Skeletal muscle satellite cell (primary cell): ENCODE measurements at regions not wholly inside any gene's neighbourhood (a gene's known extent, or its start where the extent isn't known, plus 50 kb on each side); places are given as distances from the start of the nearest gene placed in this dataset.
"Not testable (repeated sequence)": the region's sequence is repeated elsewhere in the genome, so short reads cannot be mapped to it uniquely, and the experiment has no call there.

Source experiments
- H3K27me3 ChIP-seq: 2 replicates; pipeline ENCODE4 v1.7.0; 2013; ENCODE audit warnings: low read length; ENCODE audit not compliant: control insufficient read depth, insufficient read depth
- H3K36me3 ChIP-seq: 2 replicates; pipeline ENCODE4 v1.7.0; 2013; ENCODE audit warnings: mild to moderate bottlenecking, control low read depth, low read length; ENCODE audit not compliant: insufficient read depth
- H3K4me1 ChIP-seq: 2 replicates; pipeline ENCODE4 v1.7.0; 2013; ENCODE audit warnings: low read length; ENCODE audit not compliant: control insufficient read depth, insufficient read depth
- H3K4me2 ChIP-seq: 2 replicates; pipeline ENCODE4 v1.7.0; 2013; ENCODE audit warnings: mild to moderate bottlenecking, low read length
- H3K4me3 ChIP-seq: 2 replicates; pipeline ENCODE4 v1.7.0; 2013; ENCODE audit warnings: low read length
- H3K9ac ChIP-seq: 2 replicates; pipeline ENCODE4 v1.7.0; 2013; ENCODE audit warnings: mild to moderate bottlenecking, low read depth, low read length, moderate library complexity
- H3K9me3 ChIP-seq: replicated peaks from 2 replicates; pipeline ENCODE4 v1.7.0; 2013; ENCODE audit warnings: mild to moderate bottlenecking, control low read depth, low read length

DNA sequence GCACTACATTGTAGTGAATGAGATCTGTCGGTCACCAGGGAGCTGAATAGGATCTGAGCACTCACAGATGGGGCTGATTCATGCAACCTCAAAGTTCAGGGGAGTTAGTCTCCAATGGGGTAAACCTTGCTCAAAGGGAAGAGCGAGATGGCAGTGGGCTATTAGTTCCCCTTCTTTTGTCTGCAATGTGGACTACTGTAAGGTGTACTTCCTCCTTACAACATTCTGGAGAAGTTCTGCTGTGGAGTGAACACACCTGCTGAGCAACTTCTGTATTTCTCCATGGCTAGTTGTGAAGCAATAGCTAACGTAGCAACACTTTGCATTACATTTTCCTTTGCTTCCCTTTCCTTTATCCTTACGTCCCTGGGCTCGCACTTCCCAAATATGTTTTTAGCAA, 134.3 kb upstream of the B3GAT2 start:
- no peaks in the 10 kb centered on the region for H3K27me3 ChIP-seq
- H3K36me3 ChIP-seq: no peaks in the 10 kb centered on the region
- no peaks in the 10 kb centered on the region for H3K9me3 ChIP-seq
- H3K4me1 ChIP-seq: no peaks in the 10 kb centered on the region
- no peak overlapping the region for H3K4me2 ChIP-seq
- no peak overlapping the region for H3K4me3 ChIP-seq
- H3K9ac ChIP-seq: no peak overlapping the region

DNA sequence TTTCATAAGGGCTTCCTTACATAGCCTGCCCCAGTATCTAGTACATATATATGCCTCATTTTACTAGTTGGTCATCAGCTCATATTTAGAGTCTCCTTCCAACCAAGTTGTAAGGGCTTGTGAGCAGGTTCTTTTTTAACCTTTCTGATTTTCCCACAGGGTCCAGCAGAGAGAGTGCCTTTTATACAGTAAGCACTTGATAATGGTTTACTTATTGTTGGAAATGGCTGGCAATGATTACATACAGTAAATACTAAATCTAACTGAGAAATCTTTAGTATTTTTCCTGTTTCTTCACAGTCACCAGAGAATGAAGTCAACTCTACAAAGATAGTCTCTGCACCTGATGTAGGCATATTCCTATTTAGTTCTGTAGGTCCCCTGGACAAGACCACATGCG, 135.1 kb upstream of the B3GAT2 start:
- Histone ChIP-seq H3K4me1 (no peaks in the 10 kb centered on the region), H3K4me2 (no peak overlapping the region), H3K4me3 (no peak overlapping the region), H3K36me3 (no peaks in the 10 kb centered on the region), H3K27me3 (no peaks in the 10 kb centered on the region), H3K9ac (no peak overlapping the region), H3K9me3 (no peaks in the 10 kb centered on the region)

DNA sequence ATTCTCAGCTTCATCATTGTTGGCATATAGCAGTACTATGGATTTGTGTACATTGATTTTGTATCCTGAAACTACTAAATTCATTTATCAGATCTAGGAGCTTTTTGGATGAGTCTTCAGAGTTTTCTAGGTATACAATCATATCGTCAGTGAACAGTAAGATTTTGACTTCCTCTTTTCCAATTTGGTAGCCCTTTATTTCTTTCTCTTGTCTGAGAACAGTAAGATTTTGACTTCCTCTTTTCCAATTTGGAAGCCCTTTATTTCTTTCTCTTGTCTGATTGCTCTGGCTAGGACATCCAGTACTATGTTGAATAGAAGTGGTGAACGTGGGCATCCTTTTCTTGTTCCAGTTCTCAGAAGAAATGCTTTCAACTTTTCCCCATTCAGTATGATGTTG, 140.4 kb upstream of the B3GAT2 start:
- H3K4me1 ChIP-seq, H3K9me3 ChIP-seq, H3K9ac ChIP-seq, H3K36me3 ChIP-seq, H3K4me3 ChIP-seq, H3K4me2 ChIP-seq, H3K27me3 ChIP-seq: not testable (repeated sequence)

DNA sequence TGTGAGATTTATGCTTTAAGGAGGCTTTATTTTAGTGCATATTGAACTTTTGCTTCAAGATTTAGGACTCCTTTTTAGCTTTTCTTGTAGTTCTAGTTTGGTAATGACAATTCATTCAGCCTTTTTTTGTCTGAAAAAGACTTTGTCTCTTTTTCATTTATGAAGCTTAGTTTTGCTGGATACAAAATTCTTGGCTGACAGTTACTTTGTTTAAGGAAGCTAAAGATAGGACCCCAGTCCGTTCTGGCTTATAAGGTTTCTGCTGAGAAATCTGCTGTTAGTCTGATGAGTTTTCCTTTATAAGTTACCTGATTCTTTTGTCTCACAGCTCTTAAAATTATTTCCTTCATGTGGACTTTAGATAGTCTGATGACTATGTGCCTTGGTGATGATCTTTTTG, 142.8 kb upstream of the B3GAT2 start:
- Histone ChIP-seq H3K9ac (no peak overlapping the region), H3K36me3 (no peaks in the 10 kb centered on the region), H3K27me3 (no peaks in the 10 kb centered on the region), H3K4me3 (no peak overlapping the region), H3K4me1 (no peaks in the 10 kb centered on the region), H3K4me2 (no peak overlapping the region), H3K9me3 (no peaks in the 10 kb centered on the region)

DNA sequence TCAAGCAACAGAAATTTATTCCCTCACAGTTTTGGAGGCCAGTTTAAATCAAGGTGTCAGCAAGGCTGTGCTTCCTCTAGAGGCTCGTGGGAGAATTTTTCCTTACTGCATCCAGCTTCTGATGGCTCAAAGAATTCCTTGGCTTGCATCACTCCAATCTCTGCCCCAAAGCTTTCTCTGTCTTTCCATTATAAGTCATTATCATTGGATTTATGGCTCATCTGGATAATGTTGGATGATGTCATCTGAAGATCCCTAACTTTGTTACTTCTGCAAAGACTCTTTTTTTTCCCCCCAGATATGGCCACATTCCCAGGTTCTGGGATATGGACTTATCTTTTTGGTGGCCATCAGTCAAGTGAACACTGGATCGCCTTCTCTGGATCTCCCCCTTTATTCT, 146.3 kb upstream of the B3GAT2 start:
- H3K27me3 ChIP-seq: no peaks in the 10 kb centered on the region
- H3K36me3 ChIP-seq: no peaks in the 10 kb centered on the region
- no peak overlapping the region for H3K4me2 ChIP-seq
- H3K9me3 ChIP-seq: no peaks in the 10 kb centered on the region
- H3K9ac ChIP-seq: no peak overlapping the region
- peaks cover 15% of the 10 kb centered on the region for H3K4me1 ChIP-seq
- no peak overlapping the region for H3K4me3 ChIP-seq

DNA sequence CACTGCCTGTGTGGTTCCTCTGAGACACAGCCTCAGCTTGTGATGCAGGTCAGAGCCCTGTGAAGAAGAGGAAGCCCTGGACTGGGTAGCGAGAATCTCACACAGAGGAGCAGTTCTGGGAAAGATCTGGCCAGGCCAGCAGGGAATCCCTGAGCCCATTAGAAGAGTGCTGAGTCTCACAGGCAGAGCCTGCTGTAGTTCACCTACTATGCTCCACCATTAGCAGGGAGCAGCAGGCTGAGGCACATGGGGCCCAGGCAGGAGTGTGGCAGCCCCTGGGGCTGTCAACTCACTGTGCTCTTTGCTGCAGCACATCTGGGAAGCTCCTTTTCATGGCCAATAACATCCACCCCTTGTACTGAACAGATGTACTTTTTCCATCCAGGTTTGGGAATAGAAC, 146.8 kb upstream of the B3GAT2 start:
- Histone ChIP-seq H3K9me3 (no peaks in the 10 kb centered on the region), H3K36me3 (no peaks in the 10 kb centered on the region), H3K9ac (no peak overlapping the region)

DNA sequence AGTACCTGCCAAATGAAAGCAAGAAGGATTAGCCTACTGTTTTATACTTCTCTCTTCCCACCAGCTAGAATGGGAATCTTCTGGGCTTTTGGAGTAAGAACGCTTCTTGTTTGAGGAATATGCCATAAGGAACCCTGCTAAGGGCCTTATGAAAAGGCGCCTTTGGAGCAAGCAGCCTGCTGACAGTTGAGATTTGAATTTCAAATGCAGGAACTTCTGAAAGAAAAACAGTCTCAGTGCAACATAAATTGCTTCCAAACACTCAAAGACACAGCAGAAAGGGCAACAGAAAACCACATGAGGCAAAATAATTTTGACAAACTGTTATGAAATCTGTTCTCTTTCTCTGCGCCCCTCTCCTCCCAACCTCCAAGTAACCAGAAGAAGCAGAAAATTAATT, 149.4 kb upstream of the B3GAT2 start:
- Histone ChIP-seq H3K9me3 (no peaks in the 10 kb centered on the region), H3K4me1 (peaks cover 23% of the 10 kb centered on the region), H3K4me2 (no peak overlapping the region), H3K27me3 (no peaks in the 10 kb centered on the region), H3K4me3 (no peak overlapping the region), H3K36me3 (no peaks in the 10 kb centered on the region), H3K9ac (no peak overlapping the region)

More for the DNA sequence above, 146.8 kb upstream of the B3GAT2 start:
- H3K4me2 ChIP-seq: no peak overlapping the region
- H3K27me3 ChIP-seq: no peaks in the 10 kb centered on the region
- no peak overlapping the region for H3K4me3 ChIP-seq
- peaks cover 20% of the 10 kb centered on the region for H3K4me1 ChIP-seq

DNA sequence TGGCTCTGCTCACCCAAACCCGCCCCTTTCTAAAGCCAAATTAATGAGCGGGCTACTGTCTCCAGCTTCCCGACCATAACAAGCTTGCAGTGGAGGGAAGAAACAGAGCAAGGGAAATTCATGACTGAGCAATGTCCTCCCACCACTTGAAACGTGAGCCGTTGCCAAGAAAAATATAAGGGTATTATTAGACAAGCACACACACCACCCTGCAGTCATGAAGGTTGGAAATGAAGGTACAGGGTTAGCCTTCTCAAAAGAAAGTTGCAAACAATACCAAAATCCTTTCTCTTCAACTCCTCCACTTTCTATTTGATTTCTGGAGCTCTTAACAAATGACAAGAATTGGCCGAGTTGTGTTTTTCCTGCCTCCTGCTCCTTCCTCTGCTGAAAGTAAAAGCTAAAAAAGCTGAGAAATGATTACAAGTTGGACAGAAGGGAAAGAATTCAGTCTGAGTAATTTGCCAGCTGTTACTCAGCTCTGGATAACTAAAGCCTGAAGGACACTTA, 151.1 kb upstream of the B3GAT2 start:
- H3K36me3 ChIP-seq: no peaks in the 10 kb centered on the region
- peak overlapping the region; percentile 62 for H3K4me3 ChIP-seq
- peak overlapping the region; percentile 64 for H3K9ac ChIP-seq
- H3K9me3 ChIP-seq: no peaks in the 10 kb centered on the region
- no peaks in the 10 kb centered on the region for H3K27me3 ChIP-seq
- H3K4me2 ChIP-seq: peak overlapping the region; percentile 81
- peaks cover 23% of the 10 kb centered on the region for H3K4me1 ChIP-seq

DNA sequence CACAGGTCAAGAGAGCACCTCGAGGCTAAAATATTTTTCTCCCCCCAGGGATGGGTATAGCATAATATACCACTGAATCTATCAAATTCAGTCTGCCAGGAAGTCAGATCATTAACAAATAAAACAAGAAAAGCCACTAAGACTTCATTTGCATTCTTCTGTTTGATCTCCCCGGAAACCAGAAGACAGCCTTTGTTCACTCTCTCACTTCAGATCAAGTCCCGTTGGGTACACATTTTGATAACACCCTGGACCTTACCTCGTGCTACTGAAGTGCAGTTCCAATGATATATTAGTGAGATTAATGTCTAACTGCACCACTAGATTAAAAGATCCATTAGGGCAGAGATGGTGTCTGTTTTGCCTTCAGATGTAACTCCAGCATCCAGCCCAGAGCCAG, 157.7 kb upstream of the B3GAT2 start:
- no peaks in the 10 kb centered on the region for H3K4me1 ChIP-seq
- H3K9ac ChIP-seq: no peak overlapping the region
- H3K4me2 ChIP-seq: no peak overlapping the region
- H3K9me3 ChIP-seq: no peaks in the 10 kb centered on the region
- H3K36me3 ChIP-seq: no peaks in the 10 kb centered on the region
- H3K4me3 ChIP-seq: no peak overlapping the region
- no peaks in the 10 kb centered on the region for H3K27me3 ChIP-seq

DNA sequence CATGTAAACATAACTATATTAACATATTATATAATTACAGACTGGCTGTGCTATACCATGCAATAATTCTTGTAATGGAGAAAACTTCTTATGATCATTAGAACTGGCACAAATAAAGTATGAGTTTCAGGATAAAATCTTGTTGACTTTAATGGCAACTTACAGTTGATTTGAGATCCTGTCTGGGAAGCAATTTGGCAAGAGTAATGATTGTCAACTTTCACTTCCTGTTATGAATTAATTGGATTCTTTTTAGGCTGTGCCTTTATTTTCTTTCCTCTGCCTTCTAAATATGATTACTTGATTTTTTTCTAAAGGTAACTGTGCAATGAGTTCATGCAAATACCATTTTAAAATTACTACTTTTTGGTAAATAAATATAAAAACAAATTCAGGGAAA, 158.1 kb upstream of the B3GAT2 start:
- Histone ChIP-seq H3K9me3 (no peaks in the 10 kb centered on the region), H3K4me3 (no peak overlapping the region), H3K4me2 (no peak overlapping the region), H3K27me3 (no peaks in the 10 kb centered on the region), H3K36me3 (no peaks in the 10 kb centered on the region), H3K9ac (no peak overlapping the region), H3K4me1 (no peaks in the 10 kb centered on the region)

DNA sequence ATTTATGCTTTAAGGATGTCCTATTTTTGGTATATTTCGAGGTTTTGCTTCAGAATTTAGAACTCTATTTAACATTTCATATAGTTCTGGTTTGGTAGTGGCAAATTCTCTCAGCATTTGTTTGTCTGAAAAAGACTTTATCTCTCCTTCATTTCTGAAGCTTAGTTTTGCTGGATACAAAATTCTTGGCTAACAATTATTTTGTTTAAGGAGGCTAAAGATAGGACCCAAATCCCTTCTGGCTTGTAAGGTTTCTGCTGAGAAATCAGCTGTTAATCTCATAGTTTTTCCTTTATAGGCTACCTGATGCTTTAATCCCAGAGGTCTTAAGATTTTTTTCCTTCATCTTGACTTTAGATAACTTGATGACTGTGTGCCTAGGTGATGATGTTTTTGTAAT, 162.7 kb upstream of the B3GAT2 start:
- Histone ChIP-seq H3K36me3 (no peaks in the 10 kb centered on the region), H3K4me3 (no peak overlapping the region), H3K4me1 (no peaks in the 10 kb centered on the region), H3K9ac (no peak overlapping the region), H3K27me3 (no peaks in the 10 kb centered on the region), H3K9me3 (no peaks in the 10 kb centered on the region), H3K4me2 (no peak overlapping the region)

DNA sequence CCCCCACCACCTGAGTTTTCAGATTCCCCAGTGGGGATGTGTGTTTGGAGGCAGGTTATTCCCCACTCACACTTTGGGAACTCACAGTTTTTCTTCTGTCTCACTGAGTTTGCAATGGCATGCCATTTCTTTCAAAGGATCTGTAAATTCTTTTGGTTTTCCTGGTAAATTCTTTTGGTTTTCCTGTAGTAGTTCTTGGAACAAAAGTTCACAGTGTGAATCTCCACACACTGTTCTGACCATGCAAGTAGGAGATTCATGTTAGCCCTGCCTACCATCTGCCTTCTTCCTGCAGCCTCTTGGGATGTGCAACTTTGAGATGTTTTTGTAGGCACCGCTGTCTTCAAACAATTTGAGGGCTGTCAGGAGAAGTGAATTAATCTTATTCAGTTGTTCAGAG, 165.6 kb upstream of the OGFRL1 start:
- no peaks in the 10 kb centered on the region for H3K27me3 ChIP-seq
- no peak overlapping the region for H3K9ac ChIP-seq
- H3K9me3 ChIP-seq: no peaks in the 10 kb centered on the region
- H3K36me3 ChIP-seq: no peaks in the 10 kb centered on the region
- no peaks in the 10 kb centered on the region for H3K4me1 ChIP-seq
- H3K4me3 ChIP-seq: no peak overlapping the region
- H3K4me2 ChIP-seq: no peak overlapping the region
